ENCODE measurements at regions not wholly inside any gene's neighbourhood (a gene's known extent, or its start where the extent isn't known, plus 50 kb on each side); places are given as distances from the start of the nearest gene placed in this dataset.

DNA sequence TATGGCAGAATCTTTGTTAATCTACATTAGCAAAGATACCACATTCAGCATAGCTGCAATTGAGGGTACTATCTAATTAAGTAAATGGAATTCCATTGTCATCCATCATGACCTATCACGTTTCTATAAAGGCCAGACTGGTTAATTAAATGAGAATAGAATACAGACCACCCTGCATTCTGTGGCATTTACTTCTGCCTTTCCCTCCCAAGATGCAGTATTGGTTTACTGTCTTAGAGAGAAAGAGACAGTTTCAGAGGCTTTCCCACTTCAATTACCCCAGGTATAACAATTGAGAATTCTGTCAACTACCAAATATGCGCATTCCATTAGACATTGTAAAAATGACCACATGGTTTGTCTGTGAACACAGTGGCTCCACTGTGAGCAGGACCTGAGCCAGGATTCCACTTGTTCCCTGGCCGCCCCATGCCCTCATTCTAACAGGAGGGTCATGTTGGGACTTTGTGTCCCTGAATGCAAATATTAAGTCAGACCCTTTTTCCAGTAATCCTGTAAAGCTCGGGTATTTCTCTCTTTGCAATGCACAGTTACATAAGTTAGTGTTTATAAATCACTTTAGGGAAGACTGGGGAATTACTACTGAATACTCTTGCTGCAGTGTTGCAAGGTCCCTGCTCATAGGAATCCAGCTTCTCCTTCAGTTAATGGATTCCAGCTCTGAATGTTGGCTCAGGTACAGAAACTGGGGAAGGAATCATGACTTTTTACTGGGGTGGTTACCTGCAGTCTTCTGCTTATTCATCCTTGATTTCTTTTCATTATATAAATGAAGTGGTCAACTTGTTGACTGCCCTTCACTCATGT, 261.0 kb downstream of the PDGFC start:
- Mint-ChIP-seq H3K4me1 (no peaks in the 10 kb centered on the region), H3K27ac (no peak overlapping the region), H3K9me3 (peaks cover 3% of the 10 kb centered on the region), H3K27me3 (no peaks in the 10 kb centered on the region), H3K4me3 (no peak overlapping the region), H3K36me3 (no peaks in the 10 kb centered on the region)
- no peak for DNase-seq
- CTCF ChIA-PET, result no interaction called here

DNA sequence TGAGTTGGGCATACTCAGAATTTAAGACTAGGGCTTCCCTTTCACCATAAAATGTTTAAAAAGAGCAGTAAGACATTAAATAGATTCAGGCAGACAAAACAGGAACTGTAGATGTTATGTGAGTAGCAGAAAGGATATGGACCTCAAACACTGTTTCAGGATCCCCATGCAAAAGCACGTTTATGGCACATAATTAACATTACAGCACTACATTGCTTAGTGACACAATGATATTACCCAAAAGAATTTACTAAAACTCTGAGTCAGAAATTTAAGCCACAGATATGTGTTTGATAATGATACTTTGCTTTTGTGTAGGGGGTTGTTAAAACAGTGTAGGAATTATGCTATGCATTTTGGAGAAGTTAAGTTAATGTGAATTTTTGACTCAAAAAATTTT, 266.3 kb downstream of the PDGFC start:
- no peak for DNase-seq
- H3K4me1 Mint-ChIP-seq, result no peaks in the 10 kb centered on the region
- H3K36me3 Mint-ChIP-seq, result no peaks in the 10 kb centered on the region
- H3K4me3 Mint-ChIP-seq, result no peak overlapping the region
- CTCF ChIA-PET, result no interaction called here
- H3K27me3 Mint-ChIP-seq, result no peaks in the 10 kb centered on the region
- H3K9me3 Mint-ChIP-seq, result peaks cover 3% of the 10 kb centered on the region
- no peak overlapping the region for H3K27ac Mint-ChIP-seq

DNA sequence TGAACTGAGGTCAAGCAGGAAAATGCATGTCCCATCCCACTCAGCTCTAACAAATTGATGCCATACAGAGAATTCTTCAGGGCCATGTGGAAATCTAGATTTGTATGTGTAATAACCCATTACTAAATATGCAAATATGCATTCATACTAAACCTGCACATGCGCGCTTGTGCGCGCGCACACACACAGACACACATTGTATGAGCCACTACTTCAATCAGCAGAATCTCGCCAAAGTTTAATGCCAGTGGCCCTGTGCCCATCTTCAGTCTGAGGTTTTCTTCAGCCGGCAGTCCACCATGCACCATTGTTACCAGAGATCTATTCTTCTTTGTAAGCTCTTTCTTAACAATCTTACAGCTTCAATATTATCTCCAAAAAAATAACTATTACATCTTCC, 276.4 kb downstream of the PDGFC start:
- DNase-seq, result no peak
- H3K27me3 Mint-ChIP-seq, result no peaks in the 10 kb centered on the region
- no peaks in the 10 kb centered on the region for H3K4me1 Mint-ChIP-seq
- no peak overlapping the region for H3K27ac Mint-ChIP-seq
- H3K36me3 Mint-ChIP-seq, result no peaks in the 10 kb centered on the region
- CTCF ChIA-PET, result no interaction called here
- H3K9me3 Mint-ChIP-seq, result peaks cover 1% of the 10 kb centered on the region
- H3K4me3 Mint-ChIP-seq, result no peak overlapping the region

DNA sequence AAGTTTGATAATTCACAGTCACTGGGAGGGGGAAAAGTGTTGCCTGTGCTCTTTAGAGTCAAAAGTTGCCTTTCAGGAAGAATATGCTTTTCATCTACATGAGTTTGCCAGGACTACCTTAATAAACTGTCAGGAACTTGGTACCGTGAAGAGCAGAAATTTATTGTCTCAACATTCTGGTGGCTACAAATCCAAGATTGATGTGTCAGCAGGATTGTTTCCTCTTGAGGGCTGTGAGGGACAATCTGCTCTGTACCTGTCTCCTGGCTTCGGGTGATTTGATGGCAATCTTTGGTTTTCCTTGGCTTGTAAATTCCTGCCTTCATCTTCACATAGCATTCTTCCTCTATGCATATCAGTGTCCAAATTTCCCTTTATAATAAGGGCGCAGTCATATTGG, 277.2 kb downstream of the PDGFC start:
- CTCF ChIA-PET, result no interaction called here
- no peaks in the 10 kb centered on the region for H3K36me3 Mint-ChIP-seq
- H3K4me3 Mint-ChIP-seq, result no peak overlapping the region
- H3K27ac Mint-ChIP-seq, result no peak overlapping the region
- no peaks in the 10 kb centered on the region for H3K4me1 Mint-ChIP-seq
- DNase-seq, result no peak
- no peaks in the 10 kb centered on the region for H3K27me3 Mint-ChIP-seq
- H3K9me3 Mint-ChIP-seq, result peaks cover 1% of the 10 kb centered on the region

DNA sequence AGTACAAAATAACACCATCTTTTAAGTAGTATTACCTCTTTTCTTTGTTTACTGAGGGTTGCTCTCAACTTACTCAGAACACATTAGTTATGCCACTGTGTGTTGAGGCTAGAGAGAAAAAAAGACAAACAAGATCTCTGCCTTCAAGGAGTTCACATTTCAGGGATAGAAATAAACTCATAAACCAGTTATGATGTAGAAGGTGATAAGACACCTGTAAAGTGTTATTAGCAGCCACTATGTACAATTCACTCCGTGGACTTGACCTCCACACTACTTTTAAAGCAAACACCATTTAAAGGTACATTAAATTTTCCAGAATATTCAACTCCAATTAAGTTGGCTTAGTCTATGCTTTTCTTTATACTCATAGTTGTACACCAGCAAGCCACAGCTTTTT, 278.0 kb downstream of the PDGFC start:
- H3K36me3 Mint-ChIP-seq, result no peaks in the 10 kb centered on the region
- no peaks in the 10 kb centered on the region for H3K4me1 Mint-ChIP-seq
- H3K27ac Mint-ChIP-seq, result no peak overlapping the region
- no peak overlapping the region for H3K4me3 Mint-ChIP-seq
- H3K9me3 Mint-ChIP-seq, result peaks cover 3% of the 10 kb centered on the region
- CTCF ChIA-PET, result no interaction called here
- no peaks in the 10 kb centered on the region for H3K27me3 Mint-ChIP-seq
- DNase-seq, result no peak

DNA sequence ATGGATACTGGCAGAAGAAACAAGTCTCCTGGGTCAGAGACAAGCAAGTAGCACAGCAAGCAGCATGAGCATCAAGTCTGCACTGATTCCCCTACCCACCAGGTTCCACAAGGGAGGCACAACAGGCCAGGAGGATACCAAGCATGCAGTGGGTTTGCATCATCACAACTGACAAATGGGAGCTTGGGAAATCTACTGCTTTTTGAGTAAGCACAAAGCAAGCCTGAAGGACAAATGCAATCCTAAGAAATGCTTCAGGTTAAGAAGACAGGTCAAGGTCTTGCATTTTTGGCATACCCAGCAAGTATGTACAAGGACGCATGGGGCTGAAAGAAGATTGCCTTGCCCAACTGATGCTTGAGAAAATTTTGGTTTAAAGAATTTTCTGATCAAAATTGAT, 279.6 kb downstream of the PDGFC start:
- DNase-seq, result no peak

DNA sequence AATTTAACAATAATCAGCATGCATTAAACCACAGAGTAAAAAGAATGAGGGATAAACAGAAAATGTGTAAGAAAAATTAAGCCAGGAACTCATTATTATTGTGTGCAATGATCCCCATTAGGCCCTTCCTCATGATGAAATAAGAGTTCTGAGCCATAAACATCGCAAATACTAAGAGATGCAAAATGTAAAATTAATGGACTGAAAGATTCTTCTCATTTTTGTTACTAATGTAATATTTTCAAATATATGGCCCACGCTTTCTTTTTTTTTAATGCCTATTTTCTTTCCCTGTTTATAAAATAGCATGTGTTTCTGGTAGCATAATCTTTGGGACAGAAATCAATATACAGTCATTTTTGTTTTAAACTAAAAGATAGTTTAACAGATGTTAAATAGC, 281.0 kb downstream of the PDGFC start:
- no peak overlapping the region for H3K27ac Mint-ChIP-seq
- H3K27me3 Mint-ChIP-seq, result no peaks in the 10 kb centered on the region
- no peaks in the 10 kb centered on the region for H3K4me1 Mint-ChIP-seq
- H3K9me3 Mint-ChIP-seq, result peaks cover 3% of the 10 kb centered on the region
- no peak overlapping the region for H3K4me3 Mint-ChIP-seq
- H3K36me3 Mint-ChIP-seq, result no peaks in the 10 kb centered on the region
- CTCF ChIA-PET, result no interaction called here
- DNase-seq, result no peak

More for the DNA sequence above, 279.6 kb downstream of the PDGFC start:
- Mint-ChIP-seq H3K27me3 (no peaks in the 10 kb centered on the region), H3K36me3 (no peaks in the 10 kb centered on the region), H3K4me1 (no peaks in the 10 kb centered on the region), H3K9me3 (peaks cover 3% of the 10 kb centered on the region), H3K4me3 (no peak overlapping the region), H3K27ac (no peak overlapping the region)
- CTCF ChIA-PET, result no interaction called here

DNA sequence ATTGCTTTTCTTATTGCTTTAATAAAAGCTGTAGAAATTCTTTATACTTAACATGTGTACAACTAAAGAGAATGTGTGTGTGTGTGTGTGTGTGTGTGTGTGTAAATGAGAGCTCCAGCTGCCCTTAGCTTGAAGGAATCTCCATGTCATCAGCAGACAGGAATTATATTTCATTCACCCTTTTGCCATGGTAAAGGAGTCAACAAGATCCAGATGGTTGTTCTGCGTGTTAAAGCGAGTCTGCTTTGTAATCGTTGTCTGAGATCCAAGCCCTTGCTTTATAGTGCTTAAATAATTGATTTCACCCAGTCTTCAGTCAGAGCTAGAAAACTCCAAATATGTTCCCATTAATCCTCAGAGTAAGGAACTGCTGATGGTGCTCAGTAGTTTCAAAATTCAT, 285.5 kb downstream of the PDGFC start:
- Mint-ChIP-seq H3K4me3 (no peak overlapping the region), H3K27ac (no peak overlapping the region), H3K4me1 (no peaks in the 10 kb centered on the region), H3K9me3 (peaks cover 3% of the 10 kb centered on the region), H3K27me3 (no peaks in the 10 kb centered on the region), H3K36me3 (no peaks in the 10 kb centered on the region)
- no peak for DNase-seq
- CTCF ChIA-PET, result no interaction called here

DNA sequence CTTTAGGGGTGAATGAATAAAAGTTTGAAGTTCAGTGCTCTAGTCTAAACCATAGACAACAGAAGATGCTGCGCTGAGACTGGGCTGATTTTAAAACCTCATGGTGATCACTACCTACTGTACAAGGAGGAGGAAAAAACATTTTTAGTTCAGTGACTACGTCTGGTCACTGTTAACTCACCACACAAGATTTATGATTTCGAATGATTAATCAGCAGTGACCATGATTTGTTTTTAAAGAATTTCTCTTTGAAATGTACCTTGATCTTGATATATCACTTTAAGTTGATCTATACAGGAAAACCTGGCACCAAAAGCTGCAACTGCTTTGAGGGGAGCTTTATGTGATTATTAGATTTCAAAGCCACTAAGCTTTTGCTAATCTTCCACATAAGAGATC, 286.3 kb downstream of the PDGFC start:
- Mint-ChIP-seq H3K36me3 (no peaks in the 10 kb centered on the region), H3K4me1 (no peaks in the 10 kb centered on the region), H3K9me3 (peaks cover 3% of the 10 kb centered on the region), H3K4me3 (no peak overlapping the region), H3K27me3 (no peaks in the 10 kb centered on the region), H3K27ac (no peak overlapping the region)
- no peak for DNase-seq
- CTCF ChIA-PET, result no interaction called here

DNA sequence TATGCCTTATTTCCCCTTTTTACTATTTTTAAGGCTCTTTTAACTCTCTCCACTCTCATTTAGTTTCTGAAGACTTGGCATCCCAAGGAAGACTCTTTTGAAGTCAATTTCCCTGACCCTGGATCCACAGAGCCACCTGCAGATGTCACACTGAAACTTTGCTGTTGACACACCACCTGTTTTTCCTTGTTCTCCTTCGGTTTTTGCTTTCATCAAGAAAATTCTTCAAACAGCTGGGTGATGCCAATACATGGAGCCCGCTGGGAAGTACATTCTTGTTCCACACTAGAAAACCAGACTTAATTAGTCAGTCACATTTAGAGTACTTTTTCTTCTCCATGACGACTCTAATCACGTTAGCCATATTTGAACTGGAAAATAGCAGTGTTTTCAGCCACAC, 293.9 kb downstream of the PDGFC start:
- no peak overlapping the region for H3K4me3 Mint-ChIP-seq
- H3K36me3 Mint-ChIP-seq, result no peaks in the 10 kb centered on the region
- DNase-seq, result no peak
- H3K27me3 Mint-ChIP-seq, result no peaks in the 10 kb centered on the region
- CTCF ChIA-PET, result no interaction called here
- H3K4me1 Mint-ChIP-seq, result no peaks in the 10 kb centered on the region
- H3K9me3 Mint-ChIP-seq, result peaks cover 3% of the 10 kb centered on the region
- H3K27ac Mint-ChIP-seq, result no peak overlapping the region

DNA sequence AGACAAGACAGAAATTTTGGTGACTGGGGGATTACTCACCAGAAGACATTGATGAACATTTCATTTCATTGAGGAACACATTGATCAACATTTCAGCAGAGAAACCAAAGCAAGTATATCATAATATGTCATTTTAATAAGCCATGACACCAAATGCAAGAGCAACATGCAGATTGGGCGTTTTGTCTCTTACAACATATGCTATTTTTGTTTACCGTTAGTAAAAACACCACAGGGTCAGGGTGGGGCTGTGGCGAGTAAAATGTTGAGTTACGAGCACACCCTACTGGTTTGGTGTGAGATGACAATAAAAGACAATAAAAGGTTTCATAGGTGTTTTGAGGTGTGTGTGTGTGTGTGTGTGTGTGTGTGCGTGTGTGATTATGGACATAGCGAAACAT, 294.5 kb downstream of the PDGFC start:
- no peaks in the 10 kb centered on the region for H3K27me3 Mint-ChIP-seq
- H3K4me3 Mint-ChIP-seq, result no peak overlapping the region
- H3K4me1 Mint-ChIP-seq, result no peaks in the 10 kb centered on the region
- H3K27ac Mint-ChIP-seq, result no peak overlapping the region
- peaks cover 3% of the 10 kb centered on the region for H3K9me3 Mint-ChIP-seq
- no peak for DNase-seq
- H3K36me3 Mint-ChIP-seq, result no peaks in the 10 kb centered on the region
- CTCF ChIA-PET, result no interaction called here

DNA sequence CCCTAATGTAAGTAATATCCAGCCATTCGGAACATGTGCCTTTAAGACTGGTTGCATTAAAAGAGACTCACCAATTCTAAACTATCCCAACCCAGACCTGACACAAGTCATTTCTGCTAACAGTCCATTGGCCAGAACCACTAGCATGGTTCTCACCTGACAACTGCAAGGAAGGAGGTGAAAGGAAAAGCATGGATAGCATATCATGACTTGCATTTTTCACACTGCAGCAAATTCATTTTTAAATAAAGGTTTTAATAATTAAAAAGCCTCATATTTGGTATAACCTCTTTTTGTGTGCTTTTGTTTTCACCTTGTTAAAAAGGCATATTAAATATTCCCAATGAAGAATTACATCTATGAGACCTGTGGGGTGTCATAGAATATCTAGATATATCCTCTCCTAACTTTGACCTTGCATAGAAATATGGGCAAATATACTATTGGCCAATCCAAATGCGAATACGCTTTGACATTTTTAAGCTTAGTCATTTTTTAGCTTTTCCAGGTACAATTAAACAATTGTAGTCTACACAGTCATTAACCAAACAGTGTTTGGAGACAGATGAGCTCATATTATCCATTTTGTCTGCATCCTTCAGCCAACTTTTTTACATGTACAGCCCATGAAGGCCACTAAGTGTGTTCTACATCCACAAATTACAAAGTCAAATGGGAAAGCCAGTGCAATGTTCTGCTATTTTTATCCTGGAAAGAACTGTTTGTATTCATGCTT, 295.3 kb downstream of the PDGFC start:
- Mint-ChIP-seq H3K4me1 (no peaks in the 10 kb centered on the region), H3K27me3 (no peaks in the 10 kb centered on the region), H3K36me3 (no peaks in the 10 kb centered on the region), H3K27ac (no peak overlapping the region), H3K9me3 (peaks cover 3% of the 10 kb centered on the region), H3K4me3 (no peak overlapping the region)
- no peak for DNase-seq
- CTCF ChIA-PET, result no interaction called here

DNA sequence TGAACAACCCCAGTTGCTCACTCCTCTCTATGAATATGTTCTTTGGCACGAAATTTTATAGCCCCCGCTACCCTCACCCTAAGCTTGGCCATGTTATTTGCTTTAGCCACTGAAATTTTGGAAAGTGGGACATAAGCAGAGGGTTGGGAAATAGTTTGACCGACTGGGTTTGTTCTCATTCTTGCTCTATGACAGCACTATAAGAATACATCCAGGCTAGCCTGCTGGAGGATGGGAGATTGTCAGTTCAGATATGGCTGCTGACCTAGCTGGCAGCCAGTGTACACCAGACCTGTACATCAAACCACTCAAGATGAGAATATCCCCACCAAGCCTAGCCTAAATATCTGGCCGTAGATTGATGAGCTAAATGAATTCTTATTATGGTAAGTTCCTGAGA, 298.1 kb downstream of the PDGFC start:
- Mint-ChIP-seq H3K4me3 (no peak overlapping the region), H3K36me3 (no peaks in the 10 kb centered on the region), H3K27ac (no peak overlapping the region), H3K4me1 (no peaks in the 10 kb centered on the region), H3K27me3 (no peaks in the 10 kb centered on the region), H3K9me3 (peaks cover 3% of the 10 kb centered on the region)
- no peak for DNase-seq
- CTCF ChIA-PET, result no interaction called here

DNA sequence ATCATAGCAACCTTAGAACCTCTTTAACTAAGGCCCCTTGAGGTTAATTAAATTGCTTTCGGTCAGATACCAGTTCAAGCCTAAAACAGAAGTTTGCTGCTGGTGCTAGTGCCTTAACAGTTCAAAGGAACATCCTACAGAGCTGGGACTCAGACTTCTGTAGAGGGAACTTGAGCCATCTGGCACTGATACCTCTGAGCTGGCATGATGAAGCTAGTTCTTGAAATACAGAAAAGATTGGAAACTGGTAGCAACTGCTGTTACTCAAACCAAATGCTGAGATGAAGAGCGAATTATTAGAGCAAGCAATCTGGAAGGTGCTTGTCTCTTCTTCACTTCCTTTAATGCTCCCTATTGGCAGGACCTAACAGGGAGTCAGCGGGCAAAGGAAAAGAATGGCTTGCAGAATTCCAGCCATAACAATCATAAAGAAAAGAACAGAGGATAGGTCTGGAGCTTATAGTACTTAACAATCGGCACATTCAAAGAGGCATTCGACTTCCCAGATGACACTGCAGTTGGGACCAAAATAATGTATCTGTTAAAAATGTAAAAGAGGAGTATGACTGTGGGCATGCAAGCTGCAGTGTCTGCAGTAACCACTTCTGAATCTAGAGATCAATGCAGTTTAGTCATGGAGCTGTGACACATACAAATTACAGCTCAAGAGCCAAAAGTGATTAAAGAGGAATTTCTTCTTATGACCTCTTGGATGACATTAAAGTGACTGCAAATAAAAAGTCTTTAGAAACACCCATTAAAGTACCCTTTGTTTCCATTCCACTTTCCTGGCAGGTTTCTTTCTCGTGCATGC, 298.9 kb downstream of the PDGFC start:
- Mint-ChIP-seq H3K4me1 (no peaks in the 10 kb centered on the region), H3K9me3 (peaks cover 3% of the 10 kb centered on the region), H3K27me3 (no peaks in the 10 kb centered on the region), H3K27ac (no peak overlapping the region), H3K36me3 (no peaks in the 10 kb centered on the region), H3K4me3 (no peak overlapping the region)
- CTCF ChIA-PET, result no interaction called here
- no peak for DNase-seq
